GM19455 (cell line): ENCODE measurements at regions not wholly inside any gene's neighbourhood (a gene's known extent, or its start where the extent isn't known, plus 50 kb on each side); places are given as distances from the start of the nearest gene placed in this dataset.
"Not testable (repeated sequence)": the region's sequence is repeated elsewhere in the genome, so short reads cannot be mapped to it uniquely, and the experiment has no call there.

Experiments
- ATAC-seq: cut with Tn5 transposase; IDR thresholded peaks from one replicate; pipeline ENCODE4 v1.9.1; 2021; ENCODE audit not compliant: unreplicated experiment

GRCh38 chr7:13072014-13072413 lies 384.6 kb downstream of the ARL4A start:
- ATAC-seq: no peak

- no peak for ATAC-seq
These were observed 390.0 kb downstream of the ARL4A start for GRCh38 chr7:13077466-13077865.

GRCh38 chr7:13078105-13078504 lies 390.7 kb downstream of the ARL4A start:
- no peak for ATAC-seq

- ATAC-seq: no peak
These were observed 403.5 kb downstream of the ARL4A start for GRCh38 chr7:13090959-13091358.

- ATAC-seq: no peak
These were observed 404.7 kb downstream of the ARL4A start for GRCh38 chr7:13091974-13092707.

GRCh38 chr7:13092708-13093005 lies 405.2 kb downstream of the ARL4A start:
- ATAC-seq: no peak

- ATAC-seq: no peak
These were observed 405.7 kb downstream of the ARL4A start for GRCh38 chr7:13093160-13093559.

- ATAC-seq: no peak
These were observed 410.1 kb downstream of the ARL4A start for GRCh38 chr7:13097499-13097898.

- ATAC-seq: no peak
These were observed 410.7 kb downstream of the ARL4A start for GRCh38 chr7:13098161-13098560.

GRCh38 chr7:13099154-13099795 lies 411.8 kb downstream of the ARL4A start:
- no peak for ATAC-seq

- ATAC-seq: no peak
These were observed 416.7 kb downstream of the ARL4A start for GRCh38 chr7:13104128-13104527.

- ATAC-seq: no peak
These were observed 417.8 kb downstream of the ARL4A start for GRCh38 chr7:13105209-13105608.

- no peak for ATAC-seq
These were observed 419.1 kb downstream of the ARL4A start for GRCh38 chr7:13106513-13106912.

- no peak for ATAC-seq
These were observed 419.9 kb downstream of the ARL4A start for GRCh38 chr7:13107291-13107690.

- no peak for ATAC-seq
These were observed 420.6 kb downstream of the ARL4A start for GRCh38 chr7:13108061-13108460.

GRCh38 chr7:13109201-13109600 lies 421.8 kb downstream of the ARL4A start:
- no peak for ATAC-seq

GRCh38 chr7:13110107-13110506 lies 422.7 kb downstream of the ARL4A start:
- no peak for ATAC-seq

GRCh38 chr7:13111230-13111629 lies 423.8 kb downstream of the ARL4A start:
- no peak for ATAC-seq

- ATAC-seq: not testable (repeated sequence)
These were observed 426.8 kb downstream of the ARL4A start for GRCh38 chr7:13114240-13114639.

GRCh38 chr7:13115157-13115772 lies 427.8 kb downstream of the ARL4A start:
- ATAC-seq: no peak

GRCh38 chr7:13115855-13116254 lies 428.4 kb downstream of the ARL4A start:
- no peak for ATAC-seq

- no peak for ATAC-seq
These were observed 429.7 kb downstream of the ARL4A start for GRCh38 chr7:13117103-13117502.
